ENCODE measurements at regions not wholly inside any gene's neighbourhood (a gene's known extent, or its start where the extent isn't known, plus 50 kb on each side); places are given as distances from the start of the nearest gene placed in this dataset.

GRCh38 chr6:170483413-170483812 is 69.7 kb downstream of the PSMB1 start:
- Histone ChIP-seq H3K4me1 (no peaks in the 10 kb centered on the region), H3K27me3 (no peaks in the 10 kb centered on the region), H3K36me3 (no peaks in the 10 kb centered on the region)

GRCh38 chr6:170480050-170480692 is 72.9 kb downstream of the PSMB1 start:
- Histone ChIP-seq H3K27me3 (no peaks in the 10 kb centered on the region), H3K36me3 (no peaks in the 10 kb centered on the region), H3K4me1 (no peaks in the 10 kb centered on the region), H3K4me3 (no peak overlapping the region), H3K27ac (no peak overlapping the region), H3K9me3 (replicated peaks) (no peaks in the 10 kb centered on the region)
- DNase-seq, result peak in 1 of 2 experiments; percentile 42

More at GRCh38 chr6:170483413-170483812, 69.7 kb downstream of the PSMB1 start:
- no peak for DNase-seq
- Histone ChIP-seq H3K9me3 (replicated peaks) (no peaks in the 10 kb centered on the region), H3K27ac (no peak overlapping the region), H3K4me3 (no peak overlapping the region)

GRCh38 chr6:170476360-170476759 is 76.7 kb downstream of the PSMB1 start:
- Histone ChIP-seq H3K9me3 (replicated peaks) (no peaks in the 10 kb centered on the region), H3K4me3 (no peak overlapping the region), H3K27ac (no peak overlapping the region), H3K36me3 (no peaks in the 10 kb centered on the region), H3K4me1 (no peaks in the 10 kb centered on the region), H3K27me3 (no peaks in the 10 kb centered on the region)
- no peak for DNase-seq

GRCh38 chr6:170475118-170475517 is 78.0 kb downstream of the PSMB1 start:
- Histone ChIP-seq H3K4me3 (no peak overlapping the region), H3K36me3 (no peaks in the 10 kb centered on the region), H3K27me3 (no peaks in the 10 kb centered on the region), H3K4me1 (no peaks in the 10 kb centered on the region), H3K27ac (no peak overlapping the region), H3K9me3 (replicated peaks) (no peaks in the 10 kb centered on the region)
- DNase-seq, result no peak

- Histone ChIP-seq H3K4me3 (no peak overlapping the region), H3K27me3 (no peaks in the 10 kb centered on the region), H3K27ac (no peak overlapping the region), H3K4me1 (no peaks in the 10 kb centered on the region), H3K36me3 (no peaks in the 10 kb centered on the region), H3K9me3 (replicated peaks) (no peaks in the 10 kb centered on the region)
- DNase-seq, result no peak
These were observed 79.3 kb downstream of the PSMB1 start for GRCh38 chr6:170473801-170474200.

- Histone ChIP-seq H3K27ac (no peak overlapping the region), H3K36me3 (no peaks in the 10 kb centered on the region), H3K4me1 (no peaks in the 10 kb centered on the region), H3K9me3 (replicated peaks) (no peaks in the 10 kb centered on the region), H3K27me3 (no peaks in the 10 kb centered on the region), H3K4me3 (no peak overlapping the region)
- DNase-seq, result peak; percentile 45 to 68
These were observed 79.8 kb downstream of the PSMB1 start for GRCh38 chr6:170473301-170473717.

GRCh38 chr6:170471491-170471890 is 81.6 kb downstream of the PSMB1 start:
- Histone ChIP-seq H3K9me3 (replicated peaks) (no peaks in the 10 kb centered on the region), H3K4me3 (no peak overlapping the region), H3K36me3 (no peaks in the 10 kb centered on the region), H3K27me3 (no peaks in the 10 kb centered on the region), H3K27ac (no peak overlapping the region), H3K4me1 (no peaks in the 10 kb centered on the region)
- no peak for DNase-seq

- H3K27me3 ChIP-seq, result no peaks in the 10 kb centered on the region
- no peaks in the 10 kb centered on the region for H3K36me3 ChIP-seq
- H3K9me3 ChIP-seq (replicated peaks), result no peaks in the 10 kb centered on the region
- H3K4me1 ChIP-seq, result no peaks in the 10 kb centered on the region
- no peak for DNase-seq
- no peak overlapping the region for H3K4me3 ChIP-seq
- H3K27ac ChIP-seq, result no peak overlapping the region
These were observed 82.4 kb downstream of the PSMB1 start for GRCh38 chr6:170470734-170471133.

- Histone ChIP-seq H3K4me1 (peaks cover 3% of the 10 kb centered on the region; the same call in 1 of the 2 replicates), H3K4me3 (no peak overlapping the region), H3K9me3 (replicated peaks) (no peaks in the 10 kb centered on the region), H3K27me3 (peaks cover 18% of the 10 kb centered on the region), H3K36me3 (no peaks in the 10 kb centered on the region), H3K27ac (no peak overlapping the region)
- no peak for DNase-seq
These were observed 88.6 kb downstream of the PSMB1 start for GRCh38 chr6:170464524-170464979.

GRCh38 chr6:170464080-170464479 is 89.0 kb downstream of the PSMB1 start:
- no peak for DNase-seq
- H3K9me3 ChIP-seq (replicated peaks), result no peaks in the 10 kb centered on the region
- H3K4me3 ChIP-seq, result no peak overlapping the region
- peaks cover 3% of the 10 kb centered on the region; the same call in 1 of the 2 replicates for H3K4me1 ChIP-seq
- H3K27me3 ChIP-seq, result peaks cover 20% of the 10 kb centered on the region
- no peaks in the 10 kb centered on the region for H3K36me3 ChIP-seq
- H3K27ac ChIP-seq, result no peak overlapping the region

- Histone ChIP-seq H3K27me3 (peaks cover 20% of the 10 kb centered on the region), H3K4me3 (no peak overlapping the region), H3K4me1 (peaks cover 3% of the 10 kb centered on the region; the same call in 1 of the 2 replicates), H3K36me3 (no peaks in the 10 kb centered on the region), H3K27ac (no peak overlapping the region), H3K9me3 (replicated peaks) (no peaks in the 10 kb centered on the region)
- DNase-seq, result no peak
These were observed 89.9 kb downstream of the PSMB1 start for GRCh38 chr6:170463101-170463721.

- peaks cover 20% of the 10 kb centered on the region for H3K27me3 ChIP-seq
- H3K36me3 ChIP-seq, result no peaks in the 10 kb centered on the region
- no peak overlapping the region for H3K27ac ChIP-seq
- no peak overlapping the region for H3K4me3 ChIP-seq
- peaks cover 3% of the 10 kb centered on the region; the same call in 1 of the 2 replicates for H3K4me1 ChIP-seq
- DNase-seq, result no peak
- no peaks in the 10 kb centered on the region for H3K9me3 ChIP-seq (replicated peaks)
These were observed 90.6 kb downstream of the PSMB1 start for GRCh38 chr6:170462366-170463020.

- Histone ChIP-seq H3K27ac (no peak overlapping the region), H3K4me3 (no peak overlapping the region), H3K4me1 (peaks cover 3% of the 10 kb centered on the region; the same call in 1 of the 2 replicates), H3K9me3 (replicated peaks) (no peaks in the 10 kb centered on the region), H3K36me3 (no peaks in the 10 kb centered on the region), H3K27me3 (peaks cover 20% of the 10 kb centered on the region)
- DNase-seq, result peak in 1 of 2 experiments; percentile 36
These were observed 91.3 kb downstream of the PSMB1 start for GRCh38 chr6:170461556-170462365.

GRCh38 chr6:170461111-170461510 is 92.0 kb downstream of the PSMB1 start:
- no peaks in the 10 kb centered on the region for H3K36me3 ChIP-seq
- peaks cover 3% of the 10 kb centered on the region; the same call in 1 of the 2 replicates for H3K4me1 ChIP-seq
- H3K9me3 ChIP-seq (replicated peaks), result no peaks in the 10 kb centered on the region
- no peak overlapping the region for H3K4me3 ChIP-seq
- no peak for DNase-seq
- H3K27ac ChIP-seq, result no peak overlapping the region
- peaks cover 20% of the 10 kb centered on the region for H3K27me3 ChIP-seq
